Uterus (tissue), 2 donors: ENCODE measurements at regions not wholly inside any gene's neighbourhood (a gene's known extent, or its start where the extent isn't known, plus 50 kb on each side); places are given as distances from the start of the nearest gene placed in this dataset.

Experiments used
- CTCF ChIP-seq, 4 experiments: fragments of 200-600 bp in 2 of 4; fragments of 450-650 bp in 2 of 4; sonication (generic) in 2 of 4; IDR thresholded peaks; one replicate each; pipeline ENCODE4 v1.5.1; 2016 to 2019; ENCODE audit warnings: antibody characterized with exemption in 4 of 4, mild to moderate bottlenecking in 2 of 4, moderate library complexity in 1 of 4
- POLR2A ChIP-seq, 2 donors: fragments of 450-650 bp; IDR thresholded peaks; one replicate each; pipeline ENCODE4 v1.6.1; 2016; ENCODE audit warnings: antibody characterized with exemption in 2 of 2, mild to moderate bottlenecking in 1 of 2, moderate library complexity in 1 of 2

GRCh38 chr2:177078416-177078815 lies 134.2 kb upstream of the HNRNPA3 start:
- no peak for TF ChIP-seq CTCF (IDR thresholded peaks at IDR 0.05)
- no peak for TF ChIP-seq POLR2A (IDR thresholded peaks at IDR 0.05)
